CD4-positive, alpha-beta T cell treated with Interferon gamma for 1 hour (primary cell): ENCODE measurements at regions not wholly inside any gene's neighbourhood (a gene's known extent, or its start where the extent isn't known, plus 50 kb on each side); places are given as distances from the start of the nearest gene placed in this dataset.
"Not testable (repeated sequence)": the region's sequence is repeated elsewhere in the genome, so short reads cannot be mapped to it uniquely, and the experiment has no call there.

Source experiments
- DNase-seq: peaks from one replicate; pipeline ENCODE4 v3.0.0-alpha.2; 2020

GRCh38 chr20:47993035-47993755 lies 207.9 kb upstream of the SULF2 start:
- no peak for DNase-seq

GRCh38 chr20:47991875-47992488 lies 206.7 kb upstream of the SULF2 start:
- DNase-seq, result no peak

DNA sequence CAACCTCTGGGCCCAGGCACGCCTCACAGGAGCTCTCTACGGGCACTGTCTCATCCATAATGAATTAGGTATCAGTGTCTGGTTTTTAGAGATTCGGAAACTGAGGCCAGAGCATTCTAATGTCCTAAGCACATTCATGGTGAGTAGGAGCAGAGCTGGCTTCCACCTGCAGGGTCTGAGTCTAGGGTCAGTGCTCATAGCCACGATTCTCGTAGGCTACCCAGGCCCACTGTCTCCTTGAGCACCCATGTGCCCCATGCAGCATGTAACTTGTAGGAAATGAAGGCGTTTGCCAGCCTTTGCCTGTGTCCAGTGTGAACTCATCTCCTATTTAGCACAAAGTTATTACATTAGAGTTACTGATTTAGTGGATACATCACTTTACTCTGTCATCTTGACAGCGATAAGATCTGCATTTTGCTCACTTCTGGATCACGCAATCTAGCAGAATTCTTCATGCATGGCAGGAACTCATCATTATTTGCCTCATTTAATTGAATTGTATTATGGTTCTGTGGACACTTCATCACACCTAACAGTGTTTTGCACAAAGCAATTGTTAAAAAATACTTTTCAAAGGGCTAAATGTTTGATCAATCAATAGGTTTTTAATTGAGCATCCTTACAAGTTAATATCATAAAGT lies 205.3 kb upstream of the SULF2 start:
- no peak for DNase-seq

GRCh38 chr20:47989957-47990356 lies 204.7 kb upstream of the SULF2 start:
- DNase-seq, result no peak

DNA sequence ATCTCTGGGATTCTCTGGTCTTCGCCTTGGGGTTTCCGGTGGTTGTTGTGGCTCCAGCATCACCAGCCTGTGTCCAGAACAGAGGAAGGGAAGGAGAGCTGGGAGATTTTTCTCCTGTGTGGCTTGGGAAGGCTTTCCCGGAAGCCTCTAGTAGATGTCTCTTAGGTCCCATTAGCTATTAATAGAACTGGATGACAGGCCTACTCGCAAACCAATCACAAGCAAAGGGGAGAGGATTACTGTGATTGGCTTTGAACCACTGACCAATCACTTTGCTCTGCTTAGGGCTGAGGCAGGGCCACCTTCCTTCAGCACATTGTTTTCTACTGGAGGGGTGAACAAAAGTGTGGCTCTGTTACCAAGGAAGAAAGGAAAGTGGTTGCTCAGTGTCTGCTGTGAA lies 203.4 kb upstream of the SULF2 start:
- no peak for DNase-seq

DNA sequence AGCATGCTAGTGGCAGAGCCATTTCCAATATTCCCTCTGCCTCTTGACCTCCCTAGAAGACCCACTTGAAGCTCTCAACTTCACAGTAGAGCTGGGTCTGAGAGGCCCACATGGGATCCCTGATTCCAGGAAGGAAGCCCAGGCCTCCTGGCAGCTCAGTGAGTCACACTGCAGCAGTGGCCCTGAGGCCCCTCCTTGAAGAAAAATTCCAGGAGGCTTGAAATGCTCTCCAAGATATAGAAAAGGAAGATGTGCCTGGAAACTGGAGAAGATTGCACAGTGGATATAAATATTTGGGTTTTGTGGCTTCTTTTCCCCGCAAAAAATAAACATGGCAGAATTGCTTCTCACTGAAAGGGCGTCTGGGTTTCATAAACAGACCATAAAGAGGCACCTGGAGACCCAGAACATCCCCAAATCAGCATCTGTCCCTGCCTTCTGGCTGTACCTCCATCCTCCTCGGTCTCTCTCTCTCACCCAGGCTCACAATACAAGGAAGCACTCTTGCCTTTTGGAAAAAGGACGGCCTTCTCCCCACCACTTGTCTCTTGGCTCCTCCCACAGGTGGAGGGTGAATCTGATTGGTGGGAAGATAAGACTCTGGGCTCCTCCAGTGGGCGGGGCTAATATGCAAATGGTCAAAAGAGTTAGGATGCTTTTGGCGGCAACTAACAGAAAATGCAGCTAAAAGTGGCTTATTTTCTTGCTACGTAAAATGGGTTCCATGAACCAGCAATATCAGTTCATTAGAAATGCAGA lies 200.0 kb upstream of the SULF2 start:
- DNase-seq, result no peak

GRCh38 chr20:47984437-47984836 lies 199.2 kb upstream of the SULF2 start:
- no peak for DNase-seq

DNA sequence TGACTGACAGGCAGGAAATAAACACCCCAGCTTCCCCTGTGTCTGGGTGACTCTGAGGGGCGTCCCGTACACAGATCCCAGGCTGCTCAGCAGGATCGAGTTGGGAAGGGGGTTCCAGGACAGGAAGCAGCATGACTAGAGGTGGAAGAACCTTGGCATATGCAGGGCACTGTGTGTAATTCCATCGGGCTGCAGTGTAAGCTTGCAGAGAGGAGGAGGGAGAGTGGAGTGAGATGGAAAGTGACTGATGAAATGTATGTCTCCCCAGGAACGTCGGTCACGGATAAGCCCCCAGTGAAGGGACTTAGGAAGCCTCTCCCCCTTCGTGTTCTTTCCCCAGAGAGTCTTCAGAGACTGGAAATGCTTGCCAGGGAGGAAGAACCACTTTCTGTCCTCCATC lies 198.4 kb upstream of the SULF2 start:
- not testable (repeated sequence) for DNase-seq

- no peak for DNase-seq
Measured at GRCh38 chr20:47982574-47983360, 197.5 kb upstream of the SULF2 start.

DNA sequence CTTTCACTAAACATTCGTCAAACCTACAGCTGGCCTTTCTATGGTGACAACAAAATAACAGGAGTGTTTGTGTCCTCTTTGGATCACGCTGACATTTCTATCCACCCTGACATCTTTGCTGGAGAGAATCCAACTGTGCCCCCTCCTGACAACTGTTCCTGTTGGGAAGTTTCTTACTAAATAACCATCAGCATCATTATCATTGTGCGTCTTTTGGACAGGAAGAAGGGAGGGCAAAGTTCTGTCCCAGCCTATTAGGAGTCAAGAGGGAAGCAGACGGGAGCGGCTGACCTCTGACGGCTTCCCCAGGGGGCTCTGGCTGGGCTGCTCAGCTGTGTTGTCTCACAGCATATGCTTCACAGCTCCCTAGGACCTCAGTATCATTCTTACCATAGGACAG lies 195.9 kb upstream of the SULF2 start:
- DNase-seq, result no peak

DNA sequence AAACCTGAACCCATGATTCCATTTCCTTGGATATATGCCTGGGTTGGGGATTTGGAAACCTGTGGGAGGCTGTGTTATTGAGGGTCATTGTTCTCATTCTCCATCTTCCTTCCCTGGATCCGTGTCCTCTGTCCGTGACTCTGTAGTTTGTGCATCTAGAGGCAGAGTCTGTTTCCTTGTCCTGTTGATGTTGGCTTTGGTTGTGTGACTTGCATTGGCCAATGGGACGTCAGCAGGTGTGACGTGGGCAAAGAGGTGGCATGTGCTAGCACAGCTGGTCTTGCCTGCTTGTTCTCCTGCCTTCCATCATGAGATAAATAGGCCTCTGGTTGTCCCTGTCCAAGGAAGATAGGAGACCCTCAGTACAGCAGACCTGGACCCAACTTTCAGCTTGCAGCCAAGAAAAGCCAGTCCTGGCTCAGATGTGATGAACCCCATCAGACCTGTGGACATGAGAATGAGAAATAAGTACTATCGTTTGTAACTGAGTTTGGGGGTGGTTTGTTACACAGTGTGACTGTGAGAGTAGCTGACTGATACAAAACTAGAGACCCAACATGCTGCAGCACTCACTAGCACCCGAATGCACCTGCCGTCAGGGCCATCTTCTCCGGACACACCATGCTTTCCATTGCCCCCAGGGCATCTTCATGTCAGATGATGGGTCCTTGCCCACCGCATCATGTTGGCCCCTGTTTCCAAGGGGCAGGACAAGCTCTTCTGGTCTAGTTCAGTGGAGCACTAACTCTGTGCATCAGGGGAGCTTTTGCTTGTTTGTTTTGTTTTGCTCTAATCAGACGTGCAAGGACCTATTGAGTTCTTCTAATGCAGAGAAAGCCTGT lies 195.3 kb upstream of the SULF2 start:
- no peak for DNase-seq

DNA sequence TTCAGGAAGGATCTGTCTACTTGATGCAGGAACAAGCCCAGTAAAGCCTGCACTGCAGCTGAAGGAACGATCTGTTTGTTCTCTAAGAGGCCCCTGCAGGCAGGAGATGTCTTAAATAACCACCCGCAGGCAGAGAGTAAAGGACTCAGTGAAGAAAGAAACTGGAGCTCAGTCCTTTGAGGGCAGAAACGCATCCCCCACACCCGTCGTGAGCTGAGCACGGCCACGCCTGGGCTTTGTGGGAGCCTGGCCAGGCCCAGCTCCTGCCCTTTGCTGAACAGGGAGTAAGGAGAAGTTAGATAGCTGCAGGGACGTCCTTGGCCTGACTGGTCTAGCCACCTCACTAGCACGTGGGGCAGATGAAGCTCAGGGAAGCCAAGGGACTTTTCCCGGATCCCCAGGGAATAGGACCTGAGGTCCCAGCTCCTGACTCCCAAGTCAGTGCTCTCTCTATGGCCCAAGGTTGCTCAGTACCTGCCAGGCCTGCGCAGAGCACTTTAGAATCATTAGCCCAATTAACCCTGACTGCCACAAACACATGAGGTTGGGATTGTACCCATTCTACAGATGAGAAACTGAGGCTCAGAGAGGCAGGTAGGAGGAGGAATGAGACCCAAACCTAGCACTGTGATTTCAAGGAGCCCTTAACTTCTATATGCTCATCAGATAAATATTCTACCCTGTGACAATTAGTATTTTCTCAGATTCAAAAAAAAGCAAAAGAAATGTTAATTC lies 194.2 kb upstream of the SULF2 start:
- not testable (repeated sequence) for DNase-seq

GRCh38 chr20:47978428-47979120 lies 193.3 kb upstream of the SULF2 start:
- not testable (repeated sequence) for DNase-seq

DNA sequence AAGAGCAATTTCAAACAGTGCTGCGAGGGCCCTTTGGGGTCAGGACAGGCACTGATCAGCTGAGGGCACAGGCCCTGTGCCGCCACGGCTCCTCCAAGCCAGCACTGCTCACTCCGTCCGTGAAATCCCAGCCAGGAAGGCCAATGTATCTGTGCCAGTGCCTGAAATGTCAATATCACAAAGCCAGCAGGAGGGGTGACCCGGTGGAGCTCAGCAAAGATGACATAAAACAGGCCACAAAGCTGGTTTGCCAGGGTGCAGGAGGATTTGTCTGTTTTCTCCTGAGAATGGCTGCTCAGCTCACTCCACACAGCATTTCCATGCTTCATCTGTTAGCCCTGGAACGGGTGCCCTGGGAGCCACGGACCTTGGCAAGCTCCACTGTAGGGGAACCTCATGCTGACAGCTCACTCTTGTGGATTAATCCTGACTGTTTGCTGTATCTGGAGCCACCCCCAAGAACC lies 192.5 kb upstream of the SULF2 start:
- DNase-seq, result not testable (repeated sequence)

GRCh38 chr20:47977017-47977788 lies 191.9 kb upstream of the SULF2 start:
- DNase-seq, result not testable (repeated sequence)

DNA sequence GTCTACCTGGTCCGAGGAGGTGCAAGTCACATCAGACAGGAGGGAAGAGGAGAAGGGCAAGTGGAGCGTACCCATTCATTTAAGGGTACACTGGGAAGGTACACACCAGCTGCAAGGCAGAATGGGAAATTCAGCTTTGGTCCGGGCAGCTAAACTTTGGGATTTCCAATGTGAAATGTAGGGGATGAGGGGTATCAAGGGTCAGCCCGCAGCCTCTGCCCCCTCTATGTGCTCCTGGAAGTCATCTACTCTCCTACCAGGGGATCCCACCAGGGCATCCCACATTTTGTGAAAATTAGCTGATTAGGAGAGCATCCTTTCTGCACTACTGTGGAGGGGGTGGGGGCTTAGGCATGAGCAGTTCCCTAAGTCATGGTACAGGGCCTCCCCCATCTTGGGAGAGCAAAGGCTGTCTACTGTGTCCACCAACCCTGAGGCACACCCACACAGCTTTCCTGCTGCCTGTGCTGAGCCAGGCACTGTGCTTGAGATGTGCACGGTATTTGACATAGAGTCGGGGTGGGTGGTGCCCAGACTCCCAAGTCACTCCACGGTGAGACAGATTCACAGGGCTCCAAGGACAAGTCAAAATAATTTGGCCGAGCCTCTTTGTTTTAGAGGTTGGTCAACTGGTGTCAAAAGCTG lies 189.1 kb upstream of the SULF2 start:
- no peak for DNase-seq

- no peak for DNase-seq
Measured at GRCh38 chr20:47973519-47974233, 188.4 kb upstream of the SULF2 start.

DNA sequence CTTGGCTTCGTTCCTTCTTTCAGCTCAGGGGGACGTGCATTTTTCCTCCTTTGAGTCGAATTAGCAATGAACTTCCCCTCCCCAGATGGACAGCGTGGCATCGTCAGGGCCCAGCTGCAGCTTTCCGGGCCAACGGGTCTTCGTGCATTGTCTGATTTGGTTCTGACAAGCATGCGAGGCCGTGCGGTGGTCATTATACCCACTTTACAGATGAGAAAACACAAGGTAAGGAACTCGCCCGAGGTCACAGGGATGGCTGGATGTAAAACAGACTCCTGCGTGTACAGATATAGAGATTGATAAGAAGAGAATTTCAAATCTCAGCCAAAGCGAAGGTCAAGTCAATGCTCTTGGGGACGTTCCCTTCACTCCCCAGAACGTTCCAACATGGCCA lies 187.6 kb upstream of the SULF2 start:
- DNase-seq, result no peak
